OCI-LY7 (cell line): ENCODE measurements at regions not wholly inside any gene's neighbourhood (a gene's known extent, or its start where the extent isn't known, plus 50 kb on each side); places are given as distances from the start of the nearest gene placed in this dataset.

Experiments used
- EZH2phosphoT487 ChIP-seq: fragments of 200-600 bp; sonication (generic); IDR thresholded peaks from 2 replicates; pipeline ENCODE4 v1.6.1; 2018; ENCODE audit warnings: low read depth, borderline replicate concordance, mild to moderate bottlenecking, mixed run types, antibody characterized with exemption, low read length, moderate library complexity, mixed read lengths
- TF ChIP-seq, protein P1 (sequence below): fragments of 200-600 bp; sonication (generic); conservative IDR thresholded peaks from 2 replicates; pipeline ENCODE4 v1.5.1; 2014; ENCODE audit warnings: mild to moderate bottlenecking, antibody characterized with exemption, low read length, moderate library complexity, mixed read lengths

DNA sequence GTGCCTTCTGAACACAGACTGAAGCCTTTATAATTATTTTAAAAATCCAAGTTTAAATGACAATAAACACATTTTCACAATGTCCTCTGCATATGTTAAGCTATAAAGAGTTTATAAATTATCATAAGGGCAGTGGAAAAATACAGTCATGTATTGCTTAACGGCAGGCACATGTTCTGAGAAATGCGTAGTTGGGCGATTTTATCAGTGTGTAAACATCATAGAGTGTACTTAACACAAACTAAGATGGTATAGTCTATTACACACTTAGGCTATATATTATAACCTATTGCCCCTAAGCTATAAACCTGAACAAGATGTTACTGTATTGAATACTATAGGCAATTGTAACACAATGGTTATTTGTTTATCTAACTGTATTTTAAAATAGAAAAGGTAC lies 254.7 kb downstream of the GABRG1 start:
- TF ChIP-seq, protein P1, sequence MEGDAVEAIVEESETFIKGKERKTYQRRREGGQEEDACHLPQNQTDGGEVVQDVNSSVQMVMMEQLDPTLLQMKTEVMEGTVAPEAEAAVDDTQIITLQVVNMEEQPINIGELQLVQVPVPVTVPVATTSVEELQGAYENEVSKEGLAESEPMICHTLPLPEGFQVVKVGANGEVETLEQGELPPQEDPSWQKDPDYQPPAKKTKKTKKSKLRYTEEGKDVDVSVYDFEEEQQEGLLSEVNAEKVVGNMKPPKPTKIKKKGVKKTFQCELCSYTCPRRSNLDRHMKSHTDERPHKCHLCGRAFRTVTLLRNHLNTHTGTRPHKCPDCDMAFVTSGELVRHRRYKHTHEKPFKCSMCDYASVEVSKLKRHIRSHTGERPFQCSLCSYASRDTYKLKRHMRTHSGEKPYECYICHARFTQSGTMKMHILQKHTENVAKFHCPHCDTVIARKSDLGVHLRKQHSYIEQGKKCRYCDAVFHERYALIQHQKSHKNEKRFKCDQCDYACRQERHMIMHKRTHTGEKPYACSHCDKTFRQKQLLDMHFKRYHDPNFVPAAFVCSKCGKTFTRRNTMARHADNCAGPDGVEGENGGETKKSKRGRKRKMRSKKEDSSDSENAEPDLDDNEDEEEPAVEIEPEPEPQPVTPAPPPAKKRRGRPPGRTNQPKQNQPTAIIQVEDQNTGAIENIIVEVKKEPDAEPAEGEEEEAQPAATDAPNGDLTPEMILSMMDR, result no peak
- no peak for TF ChIP-seq EZH2phosphoT487
